Subcutaneous abdominal adipose tissue (tissue), 5 donors: ENCODE measurements at regions not wholly inside any gene's neighbourhood (a gene's known extent, or its start where the extent isn't known, plus 50 kb on each side); places are given as distances from the start of the nearest gene placed in this dataset.

Experiments
- H3K27ac ChIP-seq: one replicate; pipeline ENCODE4 v1.7.0; 2013; ENCODE audit warnings: low read depth, mild to moderate bottlenecking, inconsistent platforms, low read length, moderate library complexity
- H3K27me3 ChIP-seq, 5 donors: one replicate each; pipeline ENCODE4 v1.7.0; 2013; ENCODE audit warnings: low read length in 5 of 5, inconsistent platforms in 1 of 5; ENCODE audit not compliant: control insufficient read depth in 5 of 5, insufficient read depth in 4 of 5
- H3K36me3 ChIP-seq, 5 donors: one replicate each; pipeline ENCODE4 v1.7.0; 2013; ENCODE audit warnings: low read length in 5 of 5; ENCODE audit not compliant: control insufficient read depth in 5 of 5, insufficient read depth in 5 of 5
- H3K4me1 ChIP-seq, 5 donors: one replicate each; pipeline ENCODE4 v1.7.0; 2013; ENCODE audit warnings: low read length in 5 of 5, mild to moderate bottlenecking in 3 of 5, moderate library complexity in 1 of 5; ENCODE audit not compliant: control insufficient read depth in 5 of 5, insufficient read depth in 5 of 5
- H3K4me3 ChIP-seq, 5 donors: one replicate each; pipeline ENCODE4 v1.7.0; 2013; ENCODE audit warnings: low read length in 5 of 5, low read depth in 1 of 5
- H3K9ac ChIP-seq, 5 donors: one replicate each; pipeline ENCODE4 v1.7.0; 2013; ENCODE audit warnings: low read length in 5 of 5, mild to moderate bottlenecking in 4 of 5, moderate library complexity in 3 of 5
- H3K9me3 ChIP-seq, 5 donors: one replicate each; pipeline ENCODE4 v1.7.0; 2013; ENCODE audit warnings: low read length in 5 of 5; ENCODE audit not compliant: control insufficient read depth in 5 of 5
- donor health status: healthy.
- donor health status: healthy.
- donor health status: healthy.
- donor health status: healthy.
- donor health status: healthy.

- Histone ChIP-seq H3K4me3 (no peak overlapping the region), H3K27me3 (no peaks in the 10 kb centered on the region), H3K36me3 (no peaks in the 10 kb centered on the region), H3K4me1 (no peaks in the 10 kb centered on the region), H3K9me3 (peaks cover 0 to 3% (median 0%) of the 10 kb centered on the region in 5 donors), H3K9ac (no peak overlapping the region), H3K27ac (no peak overlapping the region)
These were observed 58.2 kb upstream of the TMC3 start for GRCh38 chr15:81432179-81432578.

DNA sequence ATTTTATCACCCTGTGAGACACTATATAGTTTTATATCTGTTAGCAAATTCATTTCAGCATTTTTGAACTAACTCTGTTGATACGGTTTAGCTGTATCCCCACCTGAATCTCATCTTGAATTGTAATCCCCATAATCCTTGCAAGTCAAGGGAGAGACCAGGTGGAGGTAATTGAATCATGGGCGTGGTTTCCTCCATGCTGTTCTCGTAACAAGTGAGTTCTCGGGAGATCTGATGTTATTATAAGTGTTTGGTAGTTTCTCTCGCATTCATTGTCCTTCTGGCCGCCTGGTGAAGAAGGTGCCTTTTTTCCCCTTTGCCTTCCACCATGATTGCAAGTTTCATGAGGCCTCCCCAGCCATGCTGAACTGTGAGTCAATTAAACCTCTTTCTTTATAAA, 53.2 kb upstream of the TMC3 start:
- Histone ChIP-seq H3K27ac (no peak overlapping the region), H3K4me3 (no peak overlapping the region), H3K4me1 (no peaks in the 10 kb centered on the region), H3K9ac (no peak overlapping the region), H3K27me3 (no peaks in the 10 kb centered on the region), H3K9me3 (peaks cover 0 to 3% (median 0%) of the 10 kb centered on the region in 5 donors), H3K36me3 (no peaks in the 10 kb centered on the region)

DNA sequence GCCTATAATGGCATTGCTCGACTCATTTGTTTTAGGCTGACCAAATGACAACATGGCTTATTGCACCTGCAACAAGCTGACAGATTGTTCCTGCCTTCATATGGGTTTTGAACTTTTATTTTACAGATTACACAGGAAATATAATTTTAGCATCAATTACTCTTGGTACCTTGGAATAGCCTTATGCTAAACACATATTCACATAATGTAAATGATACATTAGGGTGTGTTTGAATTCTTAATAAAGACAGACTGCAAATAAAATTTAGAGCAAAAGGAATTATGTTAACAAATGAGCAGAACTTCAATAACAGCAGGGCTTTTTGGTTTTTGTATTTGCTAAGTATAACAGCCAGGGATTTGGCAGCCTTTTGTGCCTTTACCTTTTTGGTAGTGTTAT, 51.9 kb upstream of the TMC3 start:
- Histone ChIP-seq H3K4me3 (no peak overlapping the region), H3K9me3 (peaks cover 0 to 3% (median 0%) of the 10 kb centered on the region in 5 donors), H3K9ac (no peak overlapping the region), H3K27ac (no peak overlapping the region), H3K36me3 (no peaks in the 10 kb centered on the region), H3K27me3 (no peaks in the 10 kb centered on the region), H3K4me1 (no peaks in the 10 kb centered on the region)
